ENCODE measurements at regions not wholly inside any gene's neighbourhood (a gene's known extent, or its start where the extent isn't known, plus 50 kb on each side); places are given as distances from the start of the nearest gene placed in this dataset.

DNA sequence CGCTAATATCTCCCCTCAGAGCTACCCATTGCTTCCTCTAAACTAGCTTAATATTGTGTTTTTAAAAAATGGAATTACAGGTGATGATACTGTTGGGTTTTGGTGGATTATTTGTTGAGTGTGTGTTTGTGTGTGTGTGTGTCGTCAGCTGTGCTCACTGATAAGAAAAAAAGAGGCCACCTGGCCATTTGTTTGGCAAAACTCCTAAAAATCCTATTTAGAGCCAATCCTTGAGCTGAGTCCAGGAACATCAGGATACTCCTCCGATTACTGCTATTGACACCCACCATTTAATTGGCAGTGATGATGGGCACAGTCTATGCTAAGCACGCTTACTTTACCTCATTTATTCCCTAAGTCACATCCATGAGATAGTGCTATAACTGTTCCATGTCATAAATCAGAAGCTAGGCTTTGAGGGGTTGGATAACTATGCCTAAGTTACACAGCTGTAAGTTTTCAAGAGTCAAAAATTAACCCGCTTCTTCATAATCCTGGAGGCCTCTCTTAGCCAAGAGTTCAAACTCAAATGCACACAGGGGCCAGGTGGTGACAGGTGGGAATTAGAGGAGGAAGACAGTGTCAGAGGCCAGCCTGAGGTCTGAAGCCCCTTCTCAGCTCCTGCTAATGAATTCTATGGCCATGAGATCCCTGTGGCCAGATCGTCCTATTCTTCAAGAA, 1026.6 kb upstream of the TMEM132C start:
- ATAC-seq (ENCODE audit: insufficient number of reproducible peaks, low FRiP score, low read depth) (no peak), DNase-seq (ENCODE audit: low spot score) (no peak)
- Histone ChIP-seq H3K9me3 (no peaks in the 10 kb centered on the region), H3K4me3 (no peak overlapping the region), H3K36me3 (no peaks in the 10 kb centered on the region), H3K4me1 (ENCODE audit: control insufficient read depth in 1 of 2, low read depth in 2 of 2) (no peaks in the 10 kb centered on the region), H3K27ac (no peak overlapping the region), H3K27me3 (replicated peaks; ENCODE audit: insufficient read depth) (no peaks in the 10 kb centered on the region)
- TF ChIP-seq, protein P1, sequence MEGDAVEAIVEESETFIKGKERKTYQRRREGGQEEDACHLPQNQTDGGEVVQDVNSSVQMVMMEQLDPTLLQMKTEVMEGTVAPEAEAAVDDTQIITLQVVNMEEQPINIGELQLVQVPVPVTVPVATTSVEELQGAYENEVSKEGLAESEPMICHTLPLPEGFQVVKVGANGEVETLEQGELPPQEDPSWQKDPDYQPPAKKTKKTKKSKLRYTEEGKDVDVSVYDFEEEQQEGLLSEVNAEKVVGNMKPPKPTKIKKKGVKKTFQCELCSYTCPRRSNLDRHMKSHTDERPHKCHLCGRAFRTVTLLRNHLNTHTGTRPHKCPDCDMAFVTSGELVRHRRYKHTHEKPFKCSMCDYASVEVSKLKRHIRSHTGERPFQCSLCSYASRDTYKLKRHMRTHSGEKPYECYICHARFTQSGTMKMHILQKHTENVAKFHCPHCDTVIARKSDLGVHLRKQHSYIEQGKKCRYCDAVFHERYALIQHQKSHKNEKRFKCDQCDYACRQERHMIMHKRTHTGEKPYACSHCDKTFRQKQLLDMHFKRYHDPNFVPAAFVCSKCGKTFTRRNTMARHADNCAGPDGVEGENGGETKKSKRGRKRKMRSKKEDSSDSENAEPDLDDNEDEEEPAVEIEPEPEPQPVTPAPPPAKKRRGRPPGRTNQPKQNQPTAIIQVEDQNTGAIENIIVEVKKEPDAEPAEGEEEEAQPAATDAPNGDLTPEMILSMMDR (IDR thresholded peaks at IDR 0.05): no peak

DNA sequence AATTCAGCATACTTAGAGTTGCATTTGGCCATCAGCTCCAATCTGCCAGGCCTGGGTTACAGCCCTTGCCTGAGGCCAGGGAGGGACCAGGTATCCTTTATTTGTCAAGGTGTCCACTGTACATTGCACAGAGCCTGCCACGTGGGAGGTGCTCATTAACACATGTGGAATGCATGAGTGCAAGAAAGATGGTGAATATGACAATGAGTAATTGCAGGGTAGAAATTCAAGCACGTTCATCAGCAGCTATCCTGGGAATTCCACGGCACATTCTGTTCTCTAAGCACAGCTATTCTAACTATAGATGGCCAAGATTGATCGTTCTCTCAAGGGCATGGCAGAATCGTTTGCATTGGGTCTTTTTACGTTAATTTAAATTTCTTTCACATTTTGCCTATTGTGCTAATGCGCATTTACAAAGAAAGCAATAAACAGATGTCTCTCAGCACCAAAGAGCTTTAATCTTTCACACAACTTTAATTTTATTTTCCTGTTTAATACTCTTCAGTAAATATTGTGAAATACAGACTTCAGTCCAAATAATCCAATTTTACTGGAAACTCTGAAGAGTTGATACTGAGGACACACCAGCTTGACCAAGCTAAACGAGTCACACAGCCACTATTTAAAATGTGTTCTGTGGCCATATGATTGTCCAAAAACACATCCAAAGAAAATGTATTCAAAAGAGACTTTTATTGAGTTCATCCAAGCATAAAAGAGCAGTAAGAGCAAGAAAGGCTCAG, 1025.7 kb upstream of the TMEM132C start:
- TF ChIP-seq, protein P1 (IDR thresholded peaks at IDR 0.05): no peak
- no peak for DNase-seq (ENCODE audit: low spot score)
- ATAC-seq (ENCODE audit: insufficient number of reproducible peaks, low FRiP score, low read depth): no peak
- Histone ChIP-seq H3K9me3 (no peaks in the 10 kb centered on the region), H3K36me3 (no peaks in the 10 kb centered on the region), H3K27me3 (replicated peaks; ENCODE audit: insufficient read depth) (no peaks in the 10 kb centered on the region), H3K4me1 (ENCODE audit: control insufficient read depth in 1 of 2, low read depth in 2 of 2) (no peaks in the 10 kb centered on the region), H3K4me3 (no peak overlapping the region), H3K27ac (no peak overlapping the region)

DNA sequence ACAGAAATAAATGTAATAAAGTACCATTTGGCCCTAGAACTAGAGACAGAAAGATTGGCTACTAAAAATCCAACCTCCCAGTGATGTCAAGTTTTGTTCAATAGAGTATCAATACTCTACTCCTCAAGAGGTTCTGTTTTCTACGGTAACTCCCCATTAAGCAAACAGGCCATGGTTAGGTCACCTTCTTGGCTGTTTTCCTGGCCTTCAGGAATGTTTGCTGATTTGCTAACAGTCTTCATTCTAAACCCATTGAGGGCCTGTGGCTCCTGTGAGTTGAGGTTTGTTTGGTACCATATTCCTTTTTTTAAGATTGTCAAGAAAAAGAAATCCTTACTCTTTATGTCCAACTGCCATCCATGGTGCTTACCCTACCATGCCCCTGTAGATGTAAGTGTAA, 1022.0 kb upstream of the TMEM132C start:
- no peaks in the 10 kb centered on the region for H3K27me3 ChIP-seq (replicated peaks; ENCODE audit: insufficient read depth)
- no peak for DNase-seq (ENCODE audit: low spot score)
- ATAC-seq (ENCODE audit: insufficient number of reproducible peaks, low FRiP score, low read depth): no peak
- no peak overlapping the region for H3K4me3 ChIP-seq
- H3K4me1 ChIP-seq (ENCODE audit: control insufficient read depth in 1 of 2, low read depth in 2 of 2): no peaks in the 10 kb centered on the region
- TF ChIP-seq, protein P1 (IDR thresholded peaks at IDR 0.05): no peak
- H3K36me3 ChIP-seq: no peaks in the 10 kb centered on the region
- H3K27ac ChIP-seq: no peak overlapping the region
- H3K9me3 ChIP-seq: no peaks in the 10 kb centered on the region

DNA sequence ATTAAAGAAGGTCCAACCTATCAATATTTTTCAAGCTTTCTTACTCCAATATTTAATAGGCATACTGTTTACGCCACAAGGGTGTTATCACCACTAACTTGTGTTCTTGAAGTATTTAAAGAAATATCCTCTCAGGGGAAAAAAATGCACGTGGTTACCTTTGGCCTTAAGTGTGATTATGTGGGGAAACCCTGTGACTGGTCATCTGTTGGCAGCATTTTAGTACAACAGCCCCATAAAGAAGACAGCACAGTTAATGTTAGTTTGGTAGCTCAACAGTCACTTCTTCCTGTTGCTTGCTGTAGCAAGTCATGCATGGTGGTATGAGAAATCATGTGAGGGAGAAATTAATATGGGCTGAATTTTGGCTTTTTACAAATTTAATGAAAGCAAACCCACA, 1021.5 kb upstream of the TMEM132C start:
- TF ChIP-seq, protein P1 (IDR thresholded peaks at IDR 0.05): no peak
- no peaks in the 10 kb centered on the region for H3K27me3 ChIP-seq (replicated peaks; ENCODE audit: insufficient read depth)
- no peaks in the 10 kb centered on the region for H3K4me1 ChIP-seq (ENCODE audit: control insufficient read depth in 1 of 2, low read depth in 2 of 2)
- DNase-seq (ENCODE audit: low spot score) (no peak), ATAC-seq (ENCODE audit: insufficient number of reproducible peaks, low FRiP score, low read depth) (no peak)
- no peak overlapping the region for H3K27ac ChIP-seq
- no peak overlapping the region for H3K4me3 ChIP-seq
- H3K9me3 ChIP-seq: no peaks in the 10 kb centered on the region
- no peaks in the 10 kb centered on the region for H3K36me3 ChIP-seq

DNA sequence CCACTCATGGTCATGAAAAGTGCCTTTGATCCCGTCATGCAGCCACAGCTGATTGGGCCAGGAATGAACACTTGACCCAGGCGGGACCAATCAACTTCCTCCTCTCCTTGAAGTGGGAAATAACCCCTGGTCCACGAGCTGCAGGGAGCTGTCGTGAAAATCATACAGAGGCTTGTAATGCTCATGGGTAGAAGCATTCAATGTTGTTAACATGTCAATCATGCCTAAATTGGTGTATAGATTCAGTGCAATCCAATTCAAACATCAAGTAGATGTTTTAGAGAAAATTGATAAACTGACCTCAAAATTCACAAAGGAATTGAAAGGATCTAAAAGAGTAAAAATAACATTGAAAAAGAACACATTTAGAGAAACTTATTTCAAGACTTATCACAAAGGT, 1019.0 kb upstream of the TMEM132C start:
- TF ChIP-seq, protein P1 (IDR thresholded peaks at IDR 0.05): no peak
- Histone ChIP-seq H3K9me3 (no peaks in the 10 kb centered on the region), H3K4me3 (no peak overlapping the region), H3K27ac (no peak overlapping the region), H3K4me1 (ENCODE audit: control insufficient read depth in 1 of 2, low read depth in 2 of 2) (no peaks in the 10 kb centered on the region), H3K36me3 (no peaks in the 10 kb centered on the region), H3K27me3 (replicated peaks; ENCODE audit: insufficient read depth) (no peaks in the 10 kb centered on the region)
- DNase-seq (ENCODE audit: low spot score): no peak
- no peak for ATAC-seq (ENCODE audit: insufficient number of reproducible peaks, low FRiP score, low read depth)
